Prostate gland (tissue), 2 donors: ENCODE measurements at regions not wholly inside any gene's neighbourhood (a gene's known extent, or its start where the extent isn't known, plus 50 kb on each side); places are given as distances from the start of the nearest gene placed in this dataset.

Experiments used
- CTCF ChIP-seq, 4 experiments: fragments of 200-600 bp in 2 of 4; fragments of 450-650 bp in 2 of 4; sonication (generic) in 2 of 4; IDR thresholded peaks; 1 replicate in 3 of 4; 2 replicates in 1 of 4; pipeline ENCODE4 v1.5.1; 2016 to 2019; ENCODE audit warnings: antibody characterized with exemption in 4 of 4, mild to moderate bottlenecking in 2 of 4, moderate library complexity in 2 of 4
- POLR2A ChIP-seq: fragments of 450-650 bp; IDR thresholded peaks from one replicate; pipeline ENCODE4 v1.6.1; 2016; ENCODE audit warnings: antibody characterized with exemption, mild to moderate bottlenecking

DNA sequence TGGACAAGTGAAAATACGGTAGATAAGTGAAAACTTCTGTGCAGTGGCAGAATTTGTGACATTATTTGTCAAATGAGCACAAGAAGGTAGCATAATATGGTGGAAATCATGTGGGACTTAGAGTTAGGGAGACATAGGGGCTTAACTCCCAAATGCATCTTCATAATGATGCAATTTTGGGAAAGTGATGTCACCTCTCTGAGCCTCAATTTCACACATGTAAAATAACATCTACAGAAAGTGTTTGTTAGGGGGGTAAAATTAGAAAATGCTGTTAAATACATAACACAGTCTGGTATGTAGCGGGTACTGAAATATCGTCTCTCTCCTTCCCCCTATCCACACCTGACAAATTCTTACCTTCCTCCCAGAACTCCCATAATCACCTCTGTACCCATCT lies 52.9 kb upstream of the CAPN7 start:
- no peak for TF ChIP-seq POLR2A
- no peak for TF ChIP-seq CTCF (IDR thresholded peaks at IDR 0.05)
